ENCODE measurements at regions not wholly inside any gene's neighbourhood (a gene's known extent, or its start where the extent isn't known, plus 50 kb on each side); places are given as distances from the start of the nearest gene placed in this dataset.

DNA sequence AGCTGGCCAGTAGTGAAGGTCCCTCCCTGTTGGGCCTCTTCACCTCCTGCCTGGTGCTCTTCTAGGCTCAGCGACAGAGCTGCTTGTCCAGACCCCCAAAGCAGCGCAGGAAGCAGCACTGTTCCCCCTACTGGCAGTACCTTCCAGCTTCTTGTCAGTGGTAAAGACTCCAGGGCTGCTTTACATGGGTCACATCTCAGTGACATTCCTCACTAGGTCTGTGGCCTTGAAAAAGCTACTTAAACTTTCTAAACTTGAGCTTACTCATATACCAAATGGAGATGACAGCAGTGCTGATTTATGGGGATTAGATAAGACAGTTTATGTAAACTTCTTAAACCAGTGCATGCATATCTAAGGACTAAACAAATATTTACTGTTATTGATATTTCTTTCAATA, 117.3 kb downstream of the FAT4 start:
- DNase-seq (ENCODE audit: extremely low read depth in 1 of 11, low read depth in 9 of 11, low spot score in 4 of 11), result no peak

DNA sequence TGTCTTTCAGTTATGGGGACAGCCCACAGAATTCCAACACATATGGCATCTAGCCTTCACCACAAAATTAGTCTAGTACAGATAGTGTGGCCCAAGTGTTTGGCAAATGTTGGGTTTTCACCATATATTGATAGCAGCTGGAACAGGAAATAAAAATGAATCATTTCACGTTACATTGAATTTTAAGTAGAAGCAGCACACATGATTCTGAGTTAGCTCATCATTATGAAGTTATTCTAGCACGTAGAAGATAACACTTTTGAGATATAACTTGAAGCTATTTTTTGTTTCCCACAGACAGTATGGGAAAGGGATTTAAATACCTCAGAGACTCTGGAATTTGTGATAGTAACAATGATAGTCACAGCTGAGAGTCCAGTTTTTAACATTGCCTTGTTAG, 118.7 kb downstream of the FAT4 start:
- DNase-seq (ENCODE audit: extremely low read depth in 1 of 11, low read depth in 9 of 11, low spot score in 4 of 11), result no peak

- DNase-seq (ENCODE audit: extremely low read depth in 1 of 11, low read depth in 9 of 11, low spot score in 4 of 11), result no peak
Observed at GRCh38 chr4:125434136-125434535, 119.4 kb downstream of the FAT4 start.

- DNase-seq (ENCODE audit: extremely low read depth in 1 of 11, low read depth in 9 of 11, low spot score in 4 of 11), result no peak
Observed at GRCh38 chr4:125440814-125441213, 126.1 kb downstream of the FAT4 start.

DNA sequence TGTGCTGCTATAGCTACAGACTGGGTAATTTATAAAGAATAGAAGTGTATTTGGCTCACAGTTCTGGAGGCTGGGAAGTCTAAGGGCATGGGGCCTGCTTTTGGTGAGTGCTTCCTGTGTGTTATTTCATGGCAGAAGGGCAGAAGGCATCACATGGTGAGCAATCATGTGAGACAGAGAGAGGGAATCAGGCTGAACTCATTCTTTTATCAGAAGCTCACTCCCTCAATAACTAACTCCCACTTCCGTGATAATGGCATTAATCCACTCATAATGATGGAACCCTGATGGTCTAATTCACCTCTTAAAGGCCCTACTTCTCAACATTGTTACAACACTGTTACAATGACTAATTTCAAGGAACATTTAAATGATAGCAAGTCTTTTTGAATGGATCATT, 129.4 kb downstream of the FAT4 start:
- no peak for DNase-seq (ENCODE audit: extremely low read depth in 1 of 11, low read depth in 9 of 11, low spot score in 4 of 11)

GRCh38 chr4:125445525-125445924, 130.8 kb downstream of the FAT4 start:
- no peak for DNase-seq (ENCODE audit: extremely low read depth in 1 of 11, low read depth in 9 of 11, low spot score in 4 of 11)

DNA sequence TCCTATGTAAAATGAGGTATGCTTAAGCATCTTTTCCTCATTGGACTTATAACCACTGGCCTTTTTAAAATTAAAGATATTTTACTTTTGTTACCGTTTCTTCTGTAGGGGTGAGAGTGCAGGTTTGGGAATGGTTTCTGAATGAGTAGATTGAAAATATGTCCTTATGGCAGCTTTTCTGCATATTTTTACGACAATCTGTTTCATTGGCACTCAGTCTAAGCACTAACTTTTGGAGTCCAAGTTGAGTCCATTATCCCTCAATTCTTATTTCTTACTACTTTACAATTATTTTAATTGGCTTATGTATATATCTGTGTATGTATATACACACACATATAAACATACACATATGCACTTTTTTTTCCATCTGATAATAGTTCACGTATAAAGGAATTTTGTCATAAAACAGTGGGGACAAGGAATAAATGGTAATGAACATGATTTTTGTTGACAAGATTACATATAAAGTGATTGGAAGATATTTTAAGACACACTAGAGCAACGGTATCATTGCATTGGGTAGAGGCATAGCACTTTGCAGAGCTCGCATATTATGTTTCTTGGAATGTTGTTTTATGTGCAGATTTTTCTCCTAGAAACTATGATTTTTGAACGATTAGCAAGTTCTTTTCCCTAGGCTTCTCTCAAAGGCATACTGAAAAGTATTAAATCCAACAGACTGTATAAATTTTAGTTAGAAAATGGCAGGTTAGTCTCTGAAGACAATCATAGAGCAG, 133.0 kb downstream of the FAT4 start:
- no peak for DNase-seq (ENCODE audit: extremely low read depth in 1 of 11, low read depth in 9 of 11, low spot score in 4 of 11)

DNA sequence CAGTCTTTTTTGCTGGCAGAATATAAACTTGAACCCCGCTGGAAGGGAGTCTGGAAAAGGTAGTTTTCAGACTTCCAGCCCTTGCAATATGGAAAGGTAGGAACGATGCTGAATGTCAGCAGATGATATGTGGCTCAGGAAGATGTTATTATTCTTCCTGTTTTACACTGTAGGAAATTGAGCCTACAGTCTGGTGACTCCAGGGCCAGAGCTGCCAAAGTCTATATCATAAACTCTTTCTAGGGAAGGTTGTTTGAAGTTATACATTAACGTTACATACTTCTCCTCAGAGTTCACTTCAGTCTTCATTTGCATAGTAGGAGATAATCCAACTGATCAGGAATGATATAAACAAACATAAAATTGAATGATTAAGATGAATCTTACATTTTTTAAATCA, 141.3 kb downstream of the FAT4 start:
- no peak for DNase-seq (ENCODE audit: extremely low read depth in 1 of 11, low read depth in 9 of 11, low spot score in 4 of 11)

DNA sequence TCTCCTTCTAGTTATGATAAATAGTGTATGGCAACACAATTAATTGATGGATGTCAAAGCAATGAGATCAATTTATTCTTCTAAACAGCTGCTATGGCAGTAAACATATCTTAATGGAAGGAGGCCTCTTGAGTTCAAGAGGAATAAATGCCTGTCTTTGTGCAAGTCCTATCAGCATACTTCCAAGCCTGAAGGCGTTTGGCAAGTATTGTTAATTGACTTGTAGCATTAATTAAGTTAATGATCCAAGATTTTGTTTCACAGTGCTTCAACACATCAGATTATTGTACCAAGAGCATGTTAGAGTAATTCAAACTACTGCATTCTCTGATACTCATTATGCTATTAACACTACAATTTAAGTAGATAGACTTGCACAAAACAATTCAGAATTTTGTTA, 144.8 kb downstream of the FAT4 start:
- DNase-seq (ENCODE audit: extremely low read depth in 1 of 11, low read depth in 9 of 11, low spot score in 4 of 11), result no peak

DNA sequence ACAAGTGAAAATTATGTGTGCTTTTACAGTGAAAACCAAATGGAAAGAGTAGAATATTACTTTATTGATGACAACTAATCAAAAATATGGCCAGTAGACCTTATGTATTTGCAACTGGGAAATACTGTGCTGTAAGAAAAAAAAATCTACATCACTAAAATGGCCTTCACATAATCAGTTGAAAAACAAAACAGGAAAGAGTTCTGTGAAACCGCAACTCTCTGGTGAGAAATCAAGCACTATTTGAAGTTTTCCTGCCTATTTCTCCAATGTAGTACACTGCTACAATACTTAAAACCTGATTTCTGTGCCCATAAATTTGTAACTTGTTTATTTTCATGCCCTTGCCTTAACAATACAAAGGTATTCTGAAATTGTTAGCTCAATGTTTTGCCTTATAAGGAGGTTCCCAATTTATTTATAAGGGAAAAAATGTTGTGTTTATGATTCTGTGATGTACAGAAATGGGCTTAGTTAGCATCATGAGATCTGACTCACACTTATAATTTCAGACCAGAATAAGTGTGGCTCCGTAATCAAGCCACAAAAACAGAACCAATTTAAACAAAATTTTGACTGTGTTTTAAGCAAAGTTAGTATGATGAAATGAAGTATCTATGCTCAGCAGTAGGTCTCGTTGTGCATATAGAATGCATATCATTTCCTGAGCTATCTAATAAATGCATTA, 147.1 kb downstream of the FAT4 start:
- DNase-seq (ENCODE audit: extremely low read depth in 1 of 11, low read depth in 9 of 11, low spot score in 4 of 11), result no peak

DNA sequence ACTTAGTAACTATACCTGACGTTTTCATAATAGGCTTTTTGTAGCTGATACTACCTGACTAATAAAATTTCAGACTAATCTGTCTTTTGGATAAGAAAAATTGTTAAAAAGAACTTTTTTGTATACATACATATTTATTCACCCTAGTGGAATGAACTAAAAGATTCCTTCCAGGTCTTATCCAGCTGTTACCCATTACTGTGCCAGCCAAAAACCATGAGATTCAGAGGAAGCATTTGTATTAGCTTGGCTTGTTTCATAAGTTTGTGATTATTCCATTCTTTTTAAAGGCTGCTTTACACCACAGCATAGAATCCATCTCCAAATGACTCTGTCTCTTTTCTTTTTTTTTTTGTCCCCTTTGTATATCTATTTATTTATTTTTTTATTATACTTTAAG, 149.4 kb downstream of the FAT4 start:
- DNase-seq (ENCODE audit: extremely low read depth in 1 of 11, low read depth in 9 of 11, low spot score in 4 of 11), result no peak

- DNase-seq (ENCODE audit: extremely low read depth in 1 of 11, low read depth in 9 of 11, low spot score in 4 of 11), result no peak
Observed at GRCh38 chr4:125481334-125482045, 166.7 kb downstream of the FAT4 start.

- no peak for DNase-seq (ENCODE audit: extremely low read depth in 1 of 11, low read depth in 9 of 11, low spot score in 4 of 11)
Observed at GRCh38 chr4:125482822-125483221, 168.1 kb downstream of the FAT4 start.

GRCh38 chr4:125483278-125483677, 168.5 kb downstream of the FAT4 start:
- DNase-seq (ENCODE audit: extremely low read depth in 1 of 11, low read depth in 9 of 11, low spot score in 4 of 11), result no peak

GRCh38 chr4:125484912-125485311, 170.2 kb downstream of the FAT4 start:
- DNase-seq (ENCODE audit: extremely low read depth in 1 of 11, low read depth in 9 of 11, low spot score in 4 of 11), result no peak

- DNase-seq (ENCODE audit: extremely low read depth in 1 of 11, low read depth in 9 of 11, low spot score in 4 of 11), result no peak
Observed at GRCh38 chr4:125486351-125486750, 171.6 kb downstream of the FAT4 start.

GRCh38 chr4:125489952-125490690, 175.4 kb downstream of the FAT4 start:
- DNase-seq (ENCODE audit: extremely low read depth in 1 of 11, low read depth in 9 of 11, low spot score in 4 of 11), result no peak

DNA sequence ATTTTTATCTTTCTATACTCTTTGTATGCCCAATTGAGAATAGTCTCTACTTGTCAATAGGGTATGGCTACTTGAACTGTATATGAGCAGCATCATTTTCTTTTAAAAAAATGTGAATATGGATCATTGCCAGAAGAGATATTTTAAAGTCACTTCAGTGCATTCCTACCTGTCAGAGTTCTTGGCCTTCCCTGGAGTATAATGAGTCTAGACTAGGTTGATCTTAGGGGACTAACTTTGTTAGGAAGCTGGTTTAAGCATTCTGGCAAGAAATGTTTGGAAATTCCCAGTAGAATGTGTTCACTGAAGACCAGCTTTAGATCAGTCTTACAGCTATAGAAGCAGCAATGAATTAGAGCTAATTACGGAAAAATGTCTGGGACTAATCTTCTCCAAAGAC, 178.2 kb downstream of the FAT4 start:
- DNase-seq (ENCODE audit: extremely low read depth in 1 of 11, low read depth in 9 of 11, low spot score in 4 of 11), result no peak

DNA sequence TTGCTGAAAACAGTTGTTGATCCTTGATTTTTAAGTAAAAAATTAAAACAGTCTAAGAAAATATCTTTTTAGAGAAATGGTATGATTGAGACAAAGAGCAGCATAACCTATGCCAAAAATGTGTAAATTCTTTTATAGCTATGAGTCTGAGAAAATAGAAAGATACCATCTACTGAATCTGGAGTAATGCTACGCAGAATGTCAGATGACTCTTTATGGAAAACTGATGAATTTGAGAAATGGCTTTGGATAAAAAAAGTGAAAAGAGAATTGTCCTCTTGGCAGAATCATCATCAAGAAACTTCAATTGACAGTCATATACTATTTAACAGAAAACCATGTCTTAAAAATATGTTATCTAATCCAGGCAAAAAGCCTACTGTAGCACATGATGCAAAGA, 183.1 kb downstream of the FAT4 start:
- DNase-seq (ENCODE audit: extremely low read depth in 1 of 11, low read depth in 9 of 11, low spot score in 4 of 11), result no peak

- no peak for DNase-seq (ENCODE audit: extremely low read depth in 1 of 11, low read depth in 9 of 11, low spot score in 4 of 11)
Observed at GRCh38 chr4:125498981-125499380, 184.2 kb downstream of the FAT4 start.

Data from renal cortex interstitium (tissue), 11 donors.